SKM-1 (cell line): ENCODE measurements at regions not wholly inside any gene's neighbourhood (a gene's known extent, or its start where the extent isn't known, plus 50 kb on each side); places are given as distances from the start of the nearest gene placed in this dataset.

Experiments
- DNase-seq: peaks from one replicate; lab custom pipeline; 2025; ENCODE audit not compliant: unreplicated experiment; lab: John Stamatoyannopoulos, UW

GRCh38 chr16:85396879-85397871, 215.9 kb upstream of the GSE1 start:
- no peak for DNase-seq

GRCh38 chr16:85398050-85398451, 215.1 kb upstream of the GSE1 start:
- no peak for DNase-seq

- no peak for DNase-seq
Measured at GRCh38 chr16:85398688-85399582, 214.2 kb upstream of the GSE1 start.

GRCh38 chr16:85399583-85400284, 213.4 kb upstream of the GSE1 start:
- DNase-seq = no peak

GRCh38 chr16:85400305-85401205, 212.6 kb upstream of the GSE1 start:
- no peak for DNase-seq

GRCh38 chr16:85401370-85401916, 211.7 kb upstream of the GSE1 start:
- no peak for DNase-seq

- DNase-seq = no peak
Measured at GRCh38 chr16:85401917-85402766, 211.0 kb upstream of the GSE1 start.

- DNase-seq = no peak
Measured at GRCh38 chr16:85402910-85403692, 210.0 kb upstream of the GSE1 start.

- DNase-seq = no peak
Measured at GRCh38 chr16:85403693-85404092, 209.4 kb upstream of the GSE1 start.

- no peak for DNase-seq
Measured at GRCh38 chr16:85412911-85413520, 200.1 kb upstream of the GSE1 start.

- no peak for DNase-seq
Measured at GRCh38 chr16:85413691-85414663, 199.1 kb upstream of the GSE1 start.

- no peak for DNase-seq
Measured at GRCh38 chr16:85415196-85416090, 197.7 kb upstream of the GSE1 start.

- peak; percentile 18 for DNase-seq
Measured at GRCh38 chr16:85416228-85417109, 196.7 kb upstream of the GSE1 start.

- no peak for DNase-seq
Measured at GRCh38 chr16:85417156-85417860, 195.8 kb upstream of the GSE1 start.
